GM10266 (cell line): ENCODE measurements at regions not wholly inside any gene's neighbourhood (a gene's known extent, or its start where the extent isn't known, plus 50 kb on each side); places are given as distances from the start of the nearest gene placed in this dataset.

Experiments
- DNase-seq: peaks from one replicate; pipeline ENCODE4 v3.0.0; 2012; ENCODE audit errors: extremely low spot score
- TF ChIP-seq, protein P1 (sequence below): IDR thresholded peaks from 2 replicates; pipeline ENCODE4 v1.5.1; 2012; ENCODE audit warnings: mild to moderate bottlenecking, low read depth; ENCODE audit not compliant: control insufficient read depth, insufficient read depth; ENCODE audit errors: missing control alignments

DNA sequence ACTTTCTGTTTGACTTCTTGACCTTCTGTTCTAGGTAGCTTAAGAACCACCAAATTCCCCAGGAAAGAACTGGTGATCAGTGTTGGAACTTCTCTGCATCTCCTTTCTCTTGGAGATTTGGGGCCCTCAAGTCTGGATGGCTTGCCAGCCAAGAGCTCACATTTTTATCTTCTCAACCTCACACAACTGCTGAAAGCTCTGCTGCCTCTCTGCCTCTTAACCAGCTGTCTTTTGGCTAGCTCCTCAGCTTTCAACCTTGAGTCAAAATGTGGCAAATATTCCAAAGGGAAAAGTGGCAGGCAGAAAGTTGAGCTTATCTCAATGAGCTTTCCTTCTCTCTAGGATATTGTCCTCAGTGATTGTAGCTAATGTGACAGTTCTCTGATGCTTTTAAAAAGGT lies 89.2 kb upstream of the CCDC190 start:
- TF ChIP-seq, protein P1, sequence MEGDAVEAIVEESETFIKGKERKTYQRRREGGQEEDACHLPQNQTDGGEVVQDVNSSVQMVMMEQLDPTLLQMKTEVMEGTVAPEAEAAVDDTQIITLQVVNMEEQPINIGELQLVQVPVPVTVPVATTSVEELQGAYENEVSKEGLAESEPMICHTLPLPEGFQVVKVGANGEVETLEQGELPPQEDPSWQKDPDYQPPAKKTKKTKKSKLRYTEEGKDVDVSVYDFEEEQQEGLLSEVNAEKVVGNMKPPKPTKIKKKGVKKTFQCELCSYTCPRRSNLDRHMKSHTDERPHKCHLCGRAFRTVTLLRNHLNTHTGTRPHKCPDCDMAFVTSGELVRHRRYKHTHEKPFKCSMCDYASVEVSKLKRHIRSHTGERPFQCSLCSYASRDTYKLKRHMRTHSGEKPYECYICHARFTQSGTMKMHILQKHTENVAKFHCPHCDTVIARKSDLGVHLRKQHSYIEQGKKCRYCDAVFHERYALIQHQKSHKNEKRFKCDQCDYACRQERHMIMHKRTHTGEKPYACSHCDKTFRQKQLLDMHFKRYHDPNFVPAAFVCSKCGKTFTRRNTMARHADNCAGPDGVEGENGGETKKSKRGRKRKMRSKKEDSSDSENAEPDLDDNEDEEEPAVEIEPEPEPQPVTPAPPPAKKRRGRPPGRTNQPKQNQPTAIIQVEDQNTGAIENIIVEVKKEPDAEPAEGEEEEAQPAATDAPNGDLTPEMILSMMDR, result no peak
- DNase-seq, result no peak

DNA sequence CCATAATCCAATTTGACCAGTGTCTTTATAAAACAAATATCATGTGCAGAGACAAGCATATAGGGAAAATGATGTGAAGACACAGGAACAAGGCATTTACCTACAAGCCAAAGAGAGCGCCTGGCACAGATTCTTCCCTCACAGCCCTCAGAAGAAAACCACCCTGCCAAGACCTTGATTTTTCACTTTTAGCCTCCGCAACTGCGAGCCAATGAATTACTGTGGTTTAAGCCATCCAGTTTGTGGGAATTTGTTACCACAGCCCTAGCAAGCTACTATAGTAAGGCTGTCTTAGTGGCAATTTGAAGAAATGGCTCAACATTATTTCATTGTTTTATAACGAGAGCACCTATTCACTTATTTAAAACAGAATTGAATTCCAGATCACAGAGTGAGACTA lies 85.7 kb upstream of the CCDC190 start:
- DNase-seq, result no peak
- TF ChIP-seq, protein P1, result no peak

DNA sequence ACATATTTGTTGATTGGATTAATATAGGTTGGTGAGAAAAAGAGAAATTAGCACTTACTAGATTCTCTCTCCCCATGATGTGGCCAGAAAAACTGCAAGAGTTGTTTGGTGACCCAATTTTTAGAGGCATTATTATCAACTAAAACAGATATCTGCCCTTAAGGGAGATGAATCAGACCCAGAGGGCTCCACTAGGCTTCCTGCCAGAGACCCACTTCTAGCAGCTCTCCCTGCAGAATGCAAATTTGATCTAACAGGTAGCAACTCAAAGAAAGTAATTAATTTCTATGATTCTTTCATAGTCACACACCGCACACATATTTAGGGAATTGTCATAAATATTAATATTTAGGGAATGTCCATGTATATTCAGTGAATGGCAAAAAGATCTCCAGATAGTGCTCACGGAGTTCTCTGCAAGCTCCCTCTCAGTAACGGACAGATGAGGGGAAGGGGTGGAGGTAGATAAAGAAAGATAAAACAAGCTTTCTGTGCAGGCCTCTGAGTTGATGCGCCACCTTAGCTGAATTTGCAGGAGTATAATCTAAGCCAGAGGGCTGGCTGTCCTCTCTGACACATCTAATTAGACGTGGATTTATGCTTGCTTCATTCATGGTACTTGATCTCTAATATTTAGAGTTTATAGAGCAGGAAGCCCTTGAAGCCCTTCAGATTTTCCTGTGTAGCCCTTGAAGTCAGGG lies 84.1 kb upstream of the CCDC190 start:
- TF ChIP-seq, protein P1, result no peak

DNA sequence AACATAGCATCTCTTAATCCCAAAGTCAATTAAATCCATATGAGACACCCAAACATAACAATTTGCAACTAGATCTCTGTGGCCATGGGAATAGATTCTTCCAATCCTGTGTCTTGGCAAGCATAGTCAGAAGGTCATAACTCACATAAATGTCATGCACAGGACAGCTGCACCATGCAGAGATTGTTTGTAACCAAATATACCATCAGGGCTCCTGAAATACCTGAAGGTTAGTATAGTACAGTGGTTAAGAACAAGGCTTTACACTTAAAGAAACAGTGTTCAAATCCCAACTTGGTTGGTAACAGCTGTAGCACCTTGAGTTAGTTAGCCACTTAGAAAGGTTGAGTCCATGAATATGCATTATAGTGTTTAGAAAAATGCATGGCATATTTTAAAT lies 82.6 kb upstream of the CCDC190 start:
- TF ChIP-seq, protein P1, result no peak
- no peak for DNase-seq

More for the DNA sequence above, 84.1 kb upstream of the CCDC190 start:
- DNase-seq, result no peak

DNA sequence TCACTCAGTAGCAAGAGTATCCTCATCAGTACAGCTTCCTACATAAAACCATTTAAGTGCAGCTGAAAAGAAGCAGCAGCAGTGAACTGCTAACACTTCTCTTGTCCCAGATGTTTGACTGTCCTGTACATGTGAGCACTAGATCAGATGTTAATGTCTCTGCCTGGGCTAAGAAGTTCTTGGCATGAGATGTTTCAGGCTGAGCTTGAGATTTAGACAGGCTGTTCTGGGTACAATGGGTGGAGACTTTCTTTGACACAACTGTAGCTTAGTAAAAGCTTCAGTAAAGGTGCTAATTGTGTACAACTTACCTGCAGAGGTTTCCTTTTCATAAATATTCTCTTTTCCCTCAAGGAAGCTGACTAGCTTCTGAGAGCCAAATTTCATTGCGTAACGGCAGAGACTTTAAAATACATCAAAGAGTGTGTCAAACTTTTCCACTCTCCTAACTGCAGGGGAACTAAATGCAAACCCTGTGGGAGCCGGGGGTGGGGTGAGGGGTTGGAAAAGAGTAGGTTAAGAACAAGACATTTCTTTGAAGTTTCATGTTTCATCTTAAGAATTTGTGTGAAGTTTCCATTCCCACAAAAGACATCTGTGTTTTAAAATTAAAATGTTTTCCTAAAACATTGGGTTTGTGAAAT lies 82.1 kb upstream of the CCDC190 start:
- no peak for DNase-seq
- TF ChIP-seq, protein P1, result no peak

DNA sequence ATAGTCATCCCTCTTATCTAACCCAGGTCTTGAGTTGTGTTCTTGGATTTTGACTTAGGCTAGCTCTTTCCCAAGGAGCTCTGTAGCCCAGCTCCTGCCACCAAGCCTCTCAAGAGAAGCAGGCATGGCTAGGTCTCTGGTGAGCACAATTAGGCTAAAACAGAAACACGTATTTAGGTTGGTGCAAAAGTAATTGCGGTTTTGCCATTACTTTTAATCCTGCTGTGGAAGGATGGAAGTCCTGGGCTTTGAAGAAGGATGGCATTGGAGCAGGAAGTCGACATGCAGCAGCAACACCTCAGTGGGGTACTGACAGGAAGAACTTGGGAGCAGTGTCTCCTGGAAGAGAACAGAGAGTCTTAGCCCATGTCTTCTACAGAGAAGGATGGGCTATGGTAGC lies 80.0 kb upstream of the CCDC190 start:
- no peak for DNase-seq
- TF ChIP-seq, protein P1, result no peak

DNA sequence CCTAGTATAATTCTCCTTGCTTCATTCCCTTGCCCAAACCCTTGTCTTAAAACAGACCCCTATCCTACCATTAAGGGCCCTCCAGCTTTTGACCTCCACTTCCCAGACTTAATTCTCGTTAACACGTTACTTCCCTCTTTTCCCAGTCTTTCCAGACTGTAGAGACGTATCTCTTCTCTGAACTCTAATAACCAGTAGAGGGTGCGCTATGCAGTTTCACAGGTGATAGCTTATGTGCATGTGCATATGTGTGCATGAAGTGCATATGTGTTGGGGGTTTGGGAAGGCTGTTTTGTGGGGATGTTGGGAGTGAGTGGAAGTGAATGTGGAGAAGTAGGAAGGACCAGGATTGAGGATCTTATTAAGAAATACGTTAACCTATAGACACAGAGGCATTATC lies 78.1 kb upstream of the CCDC190 start:
- TF ChIP-seq, protein P1, result no peak
- DNase-seq, result no peak
